Endothelial cell of umbilical vein (primary cell): ENCODE measurements at regions not wholly inside any gene's neighbourhood (a gene's known extent, or its start where the extent isn't known, plus 50 kb on each side); places are given as distances from the start of the nearest gene placed in this dataset.

Source experiments
- EZH2 ChIP-seq: IDR thresholded peaks from 2 replicates; pipeline ENCODE4 v1.6.1; 2012; ENCODE audit warnings: borderline replicate concordance, low read depth, mild to moderate bottlenecking, moderate library complexity, low read length, inconsistent platforms; ENCODE audit not compliant: severe bottlenecking
- GATA2 ChIP-seq: IDR thresholded peaks from 2 replicates; pipeline ENCODE4 v1.7.0; 2011; ENCODE audit warnings: low read depth, mild to moderate bottlenecking, moderate library complexity, mixed read lengths, low read length; ENCODE audit not compliant: insufficient read length, insufficient read depth
- JUN ChIP-seq: IDR thresholded peaks from 2 replicates; pipeline ENCODE4 v1.6.1; 2011; ENCODE audit warnings: borderline replicate concordance, low read depth; ENCODE audit not compliant: insufficient read length, insufficient read depth
- MYC ChIP-seq: IDR thresholded peaks from one replicate; pipeline ENCODE4 v1.6.1; 2011; ENCODE audit warnings: mild to moderate bottlenecking, low read depth, low read length
- POLR2A ChIP-seq: IDR thresholded peaks from 2 replicates; pipeline ENCODE4 v1.6.1; 2012; ENCODE audit warnings: low read depth, mild to moderate bottlenecking, control low read depth, low read length
- POLR2AphosphoS5 ChIP-seq: IDR thresholded peaks from 2 replicates; pipeline ENCODE4 v1.6.1; 2012; ENCODE audit warnings: low read depth, mild to moderate bottlenecking, control low read depth, low read length, moderate library complexity; ENCODE audit not compliant: insufficient read depth
- TF ChIP-seq, protein P1 (sequence below), 2 donors: IDR thresholded peaks; 1 replicate in 1 of 2; 2 replicates in 1 of 2; pipeline ENCODE4 v1.5.1; 2011; ENCODE audit warnings: low read length in 2 of 2, mild to moderate bottlenecking in 2 of 2, moderate library complexity in 2 of 2, control low read depth in 1 of 2, inconsistent platforms in 1 of 2, low read depth in 1 of 2; ENCODE audit not compliant: insufficient read depth in 1 of 2; ENCODE audit errors: extremely low read depth in 1 of 2
- TF ChIP-seq, protein P2 (sequence below): IDR thresholded peaks from 2 replicates; pipeline ENCODE4 v1.6.1; 2011; ENCODE audit not compliant: insufficient read depth, insufficient read length

DNA sequence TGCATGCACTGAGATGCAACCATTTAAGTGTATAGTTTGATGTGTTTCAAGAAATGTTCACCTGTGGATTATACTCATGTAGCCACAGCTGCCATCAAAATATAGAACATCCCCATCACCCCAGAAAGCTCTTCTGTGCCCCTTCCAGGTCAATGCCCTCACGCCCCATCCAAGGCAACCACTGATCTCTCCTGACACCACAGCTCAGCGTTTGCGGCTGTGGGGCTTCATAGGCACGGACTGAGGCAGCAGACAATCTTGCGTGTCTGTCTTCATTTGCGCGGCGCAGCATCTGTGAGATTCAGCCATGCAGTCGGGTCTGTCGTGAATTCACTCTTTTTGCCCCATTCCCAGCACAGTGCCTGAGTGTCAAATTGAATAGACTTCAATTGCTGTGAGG lies 153.8 kb upstream of the UQCRFS1 start:
- TF ChIP-seq, protein P1, sequence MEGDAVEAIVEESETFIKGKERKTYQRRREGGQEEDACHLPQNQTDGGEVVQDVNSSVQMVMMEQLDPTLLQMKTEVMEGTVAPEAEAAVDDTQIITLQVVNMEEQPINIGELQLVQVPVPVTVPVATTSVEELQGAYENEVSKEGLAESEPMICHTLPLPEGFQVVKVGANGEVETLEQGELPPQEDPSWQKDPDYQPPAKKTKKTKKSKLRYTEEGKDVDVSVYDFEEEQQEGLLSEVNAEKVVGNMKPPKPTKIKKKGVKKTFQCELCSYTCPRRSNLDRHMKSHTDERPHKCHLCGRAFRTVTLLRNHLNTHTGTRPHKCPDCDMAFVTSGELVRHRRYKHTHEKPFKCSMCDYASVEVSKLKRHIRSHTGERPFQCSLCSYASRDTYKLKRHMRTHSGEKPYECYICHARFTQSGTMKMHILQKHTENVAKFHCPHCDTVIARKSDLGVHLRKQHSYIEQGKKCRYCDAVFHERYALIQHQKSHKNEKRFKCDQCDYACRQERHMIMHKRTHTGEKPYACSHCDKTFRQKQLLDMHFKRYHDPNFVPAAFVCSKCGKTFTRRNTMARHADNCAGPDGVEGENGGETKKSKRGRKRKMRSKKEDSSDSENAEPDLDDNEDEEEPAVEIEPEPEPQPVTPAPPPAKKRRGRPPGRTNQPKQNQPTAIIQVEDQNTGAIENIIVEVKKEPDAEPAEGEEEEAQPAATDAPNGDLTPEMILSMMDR (IDR thresholded peaks at IDR 0.05; ENCODE audit: extremely low read depth in 1 of 2, insufficient read depth in 1 of 2, low read depth in 1 of 2, low read length in 2 of 2), result no peak
- TF ChIP-seq POLR2A, result no peak
- TF ChIP-seq EZH2, result no peak
- no peak for TF ChIP-seq GATA2
- no peak for TF ChIP-seq JUN
- TF ChIP-seq, protein P2, sequence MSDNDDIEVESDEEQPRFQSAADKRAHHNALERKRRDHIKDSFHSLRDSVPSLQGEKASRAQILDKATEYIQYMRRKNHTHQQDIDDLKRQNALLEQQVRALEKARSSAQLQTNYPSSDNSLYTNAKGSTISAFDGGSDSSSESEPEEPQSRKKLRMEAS, result no peak
- no peak for TF ChIP-seq POLR2AphosphoS5
- TF ChIP-seq MYC, result no peak
